SK-N-MC (cell line): ENCODE measurements at regions not wholly inside any gene's neighbourhood (a gene's known extent, or its start where the extent isn't known, plus 50 kb on each side); places are given as distances from the start of the nearest gene placed in this dataset.

Source experiments
- EZH2 ChIP-seq: fragments of 200-600 bp; sonication (generic); IDR thresholded peaks from one replicate; pipeline ENCODE4 v1.6.1; 2017; ENCODE audit warnings: antibody characterized with exemption
- FOXP2 ChIP-seq: optimal IDR thresholded peaks from 2 replicates; pipeline ENCODE3; 2011; ENCODE audit warnings: mild to moderate bottlenecking, moderate library complexity; ENCODE audit not compliant: insufficient read depth; ENCODE audit errors: extremely low read length, control extremely low read depth
- POLR2AphosphoS5 ChIP-seq: IDR thresholded peaks from 2 replicates; pipeline ENCODE4 v1.6.1; 2012; ENCODE audit warnings: mild to moderate bottlenecking, low read depth, low read length, borderline replicate concordance

DNA sequence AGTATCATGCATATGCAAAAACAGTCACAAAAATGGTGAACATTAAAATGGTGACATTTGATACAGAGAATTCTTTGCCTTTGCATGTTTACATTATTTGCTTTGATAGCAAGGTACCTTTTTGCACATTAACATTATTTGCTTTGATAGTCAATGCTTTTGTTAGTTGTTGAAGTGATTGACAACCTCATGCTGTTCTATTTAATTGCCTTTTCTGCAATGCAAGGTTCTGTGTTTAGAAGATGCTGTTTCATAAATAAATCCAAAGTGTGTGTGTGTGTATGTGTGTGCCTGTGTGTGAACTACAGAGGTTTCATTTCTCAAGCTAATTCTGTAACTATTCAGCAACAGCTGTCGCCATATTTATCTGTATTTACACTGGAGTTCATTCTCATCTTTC, 668.7 kb downstream of the NR2F1-AS1 start:
- TF ChIP-seq EZH2 (no peak), POLR2AphosphoS5 (no peak), FOXP2 (no peak)
